HT1080 (cell line): ENCODE measurements at regions not wholly inside any gene's neighbourhood (a gene's known extent, or its start where the extent isn't known, plus 50 kb on each side); places are given as distances from the start of the nearest gene placed in this dataset.

ENCODE experiments used
- DNase-seq: peaks from one replicate; pipeline ENCODE4 v3.0.0-alpha.2; 2015; ENCODE audit warnings: low read depth

DNA sequence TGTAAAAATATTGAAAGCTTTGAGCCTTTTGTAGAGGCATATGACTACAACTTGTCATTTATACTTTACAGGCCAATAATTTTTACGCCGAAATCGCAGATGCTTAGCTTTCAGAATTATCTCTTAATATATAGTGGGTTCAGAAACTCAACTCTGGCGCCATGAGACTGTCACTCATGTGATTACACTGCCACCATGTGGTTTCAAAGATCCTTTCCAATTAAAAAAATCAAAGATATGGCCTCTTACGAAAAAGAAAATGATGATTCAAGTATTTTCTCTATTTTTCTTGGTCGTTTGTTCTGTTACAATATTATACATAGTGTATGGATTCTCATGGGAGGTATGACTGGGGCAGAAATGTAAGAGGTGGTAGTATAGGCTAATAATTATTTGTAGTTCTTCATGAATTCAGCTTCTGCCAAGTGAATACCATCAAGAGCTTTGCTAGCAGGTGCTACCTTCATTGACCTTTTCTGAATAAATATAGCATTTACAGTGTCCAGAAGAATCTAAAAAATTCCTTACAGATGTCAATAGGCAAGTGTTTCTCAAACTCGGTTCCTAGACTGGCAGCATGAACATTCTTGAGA is 751.7 kb upstream of the GOLIM4 start:
- DNase-seq: peak; percentile 68

DNA sequence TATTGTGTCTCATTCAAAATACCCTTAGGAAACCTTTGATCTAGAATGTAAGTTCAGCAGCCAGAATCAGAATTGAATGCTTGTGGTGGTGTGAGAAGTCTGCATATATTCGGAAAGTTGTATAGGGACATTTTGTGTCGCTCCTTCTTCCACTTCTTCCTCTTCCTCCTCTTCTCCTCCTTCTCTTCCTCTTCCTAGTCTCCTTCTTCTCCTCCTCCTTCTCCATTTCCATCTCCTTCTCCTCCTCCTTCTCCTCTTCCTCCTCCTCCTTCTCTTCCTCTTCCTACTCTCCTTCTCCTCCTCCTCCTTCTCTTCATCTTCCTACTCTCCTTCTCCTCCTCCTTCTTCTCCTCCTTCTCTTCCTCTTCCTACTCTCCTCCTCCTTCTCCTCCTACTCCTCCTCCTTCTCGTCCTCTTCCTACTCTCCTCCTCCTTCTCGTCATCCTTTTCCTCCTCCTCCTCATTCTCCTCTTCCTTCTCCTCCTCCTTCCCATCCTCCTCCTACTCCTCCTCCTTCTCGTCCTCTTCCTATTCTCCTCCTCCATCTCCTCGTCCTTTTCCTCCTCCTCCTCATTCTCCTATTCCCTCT is 749.3 kb upstream of the GOLIM4 start:
- DNase-seq: no peak

DNA sequence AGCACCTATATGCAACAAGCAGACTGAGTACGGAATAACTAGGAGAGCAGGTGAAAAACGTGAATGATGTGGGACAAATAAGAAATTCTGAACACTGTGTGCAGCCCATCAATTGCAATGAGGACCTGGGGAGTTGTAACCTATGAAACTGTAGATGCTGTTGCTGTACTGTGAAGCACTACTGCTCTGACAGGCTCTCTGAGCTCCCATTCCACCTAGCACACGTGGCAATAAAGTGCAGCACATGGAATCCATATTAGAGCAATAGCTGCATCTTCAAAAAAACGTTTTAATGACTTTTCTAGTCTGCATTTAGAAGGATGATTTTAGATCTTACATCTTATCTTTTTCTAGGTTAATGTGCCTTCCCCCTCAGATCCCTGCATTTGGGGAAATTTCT is 748.7 kb upstream of the GOLIM4 start:
- DNase-seq: no peak

GRCh38 chr3:168843481-168843880 is 747.8 kb upstream of the GOLIM4 start:
- no peak for DNase-seq

GRCh38 chr3:168839653-168840052 is 743.9 kb upstream of the GOLIM4 start:
- no peak for DNase-seq

- DNase-seq: no peak
Measured at GRCh38 chr3:168834558-168834957, 738.8 kb upstream of the GOLIM4 start.

DNA sequence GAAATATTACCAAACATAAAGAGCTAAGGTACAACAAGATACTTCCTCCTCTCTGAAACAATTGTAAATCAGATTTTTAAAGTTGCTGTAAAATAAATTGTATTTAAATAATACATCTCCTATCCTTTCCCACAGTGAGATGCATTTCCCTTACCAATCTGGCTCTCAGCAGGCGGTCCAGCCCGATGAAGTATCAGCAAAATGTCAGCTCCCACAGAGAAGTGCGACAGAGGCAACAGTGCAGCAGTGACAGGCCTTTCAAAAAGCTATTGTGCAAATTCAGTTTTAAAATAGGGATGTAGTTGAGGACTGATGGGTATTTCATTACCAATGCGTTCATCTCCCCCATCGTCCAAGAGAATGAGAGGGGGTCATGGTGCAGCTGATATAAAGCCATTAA is 733.2 kb upstream of the GOLIM4 start:
- DNase-seq: no peak

- peak; percentile 59 for DNase-seq
Measured at GRCh38 chr3:168828536-168828935, 732.8 kb upstream of the GOLIM4 start.

- no peak for DNase-seq
Measured at GRCh38 chr3:168828014-168828413, 732.3 kb upstream of the GOLIM4 start.

DNA sequence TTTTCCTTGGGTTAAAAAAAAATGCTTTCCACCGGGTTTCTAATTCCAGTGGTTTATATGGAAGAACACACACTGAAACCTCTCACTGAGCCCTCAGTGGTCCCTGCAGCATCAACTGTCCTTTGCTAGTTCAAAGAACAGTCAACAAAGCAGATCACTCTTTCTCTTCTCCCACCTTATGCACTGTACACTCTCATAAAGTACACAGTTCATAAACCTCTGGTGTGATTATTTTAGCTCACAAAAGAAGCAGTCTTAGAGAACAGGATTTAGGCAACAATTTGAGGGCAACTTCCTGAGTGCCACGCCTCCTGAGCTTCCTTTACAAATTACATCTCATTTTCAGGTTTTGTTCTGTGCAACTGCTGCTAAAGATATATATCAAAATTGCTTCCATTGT is 728.4 kb upstream of the GOLIM4 start:
- DNase-seq: no peak

- no peak for DNase-seq
Measured at GRCh38 chr3:168823466-168823865, 727.7 kb upstream of the GOLIM4 start.

GRCh38 chr3:168820810-168821415 is 725.2 kb upstream of the GOLIM4 start:
- DNase-seq: no peak

DNA sequence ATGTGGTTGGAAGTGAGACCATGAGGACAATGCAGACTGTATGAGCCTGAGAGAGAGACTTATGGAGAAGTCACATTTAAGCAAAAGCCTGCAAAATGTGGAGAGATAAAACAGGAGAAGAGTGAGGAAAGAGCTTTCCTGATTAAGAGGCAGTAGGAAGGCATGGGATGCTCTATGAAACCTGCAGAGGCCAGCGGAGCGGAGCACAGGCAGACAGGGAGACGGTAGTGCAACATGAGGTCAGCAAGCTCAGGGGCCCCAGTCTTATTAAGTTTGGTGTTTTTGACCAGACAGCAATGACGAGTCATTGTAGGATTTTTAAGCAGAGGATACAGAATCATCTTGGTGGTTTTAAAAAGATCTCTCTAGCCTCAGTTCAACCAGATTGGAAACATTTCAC is 721.5 kb upstream of the GOLIM4 start:
- no peak for DNase-seq

DNA sequence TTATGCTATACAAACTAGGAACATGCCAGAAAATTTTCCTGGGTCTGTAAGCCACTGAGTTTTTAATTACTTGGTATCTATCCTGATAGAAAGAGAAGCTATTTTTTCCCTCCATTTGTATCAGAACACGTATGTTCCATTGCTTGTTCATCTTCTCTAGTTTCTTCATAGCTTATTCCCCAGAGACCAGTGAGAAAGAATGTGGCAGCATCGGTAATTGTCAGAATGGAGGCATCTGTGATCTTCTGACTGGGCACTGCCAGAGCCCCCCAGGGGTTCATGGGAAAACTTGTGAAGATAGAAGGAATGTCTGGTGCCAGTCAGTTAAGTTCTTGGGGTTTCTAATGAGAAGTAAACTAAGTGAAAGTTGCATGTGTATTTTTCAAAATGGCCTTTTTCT is 720.2 kb upstream of the GOLIM4 start:
- DNase-seq: no peak

GRCh38 chr3:168813225-168813802 is 717.6 kb upstream of the GOLIM4 start:
- DNase-seq: no peak

GRCh38 chr3:168812234-168812633 is 716.5 kb upstream of the GOLIM4 start:
- DNase-seq: no peak

GRCh38 chr3:168808596-168808995 is 712.9 kb upstream of the GOLIM4 start:
- DNase-seq: no peak

GRCh38 chr3:168807448-168807847 is 711.7 kb upstream of the GOLIM4 start:
- no peak for DNase-seq

DNA sequence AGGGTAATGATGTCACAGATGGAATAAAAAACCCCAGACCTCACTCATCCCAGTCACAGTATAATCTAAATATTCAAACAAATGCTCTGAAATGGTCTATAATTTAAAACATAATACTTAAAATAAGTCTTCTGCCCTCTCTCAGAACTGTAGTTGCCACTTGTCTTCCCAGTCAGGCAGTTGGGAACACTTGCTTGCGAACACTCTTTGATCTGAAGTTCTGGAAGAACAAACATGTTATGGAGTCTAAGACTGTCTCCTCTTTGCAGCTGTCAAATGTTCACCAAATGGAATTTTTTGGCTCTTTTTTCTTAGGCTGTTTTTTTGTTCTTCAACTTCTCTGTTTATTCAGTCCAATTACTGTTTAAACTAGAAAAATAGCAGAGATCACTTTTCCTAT is 711.1 kb upstream of the GOLIM4 start:
- DNase-seq: no peak

GRCh38 chr3:168803536-168803935 is 707.8 kb upstream of the GOLIM4 start:
- no peak for DNase-seq

- no peak for DNase-seq
Measured at GRCh38 chr3:168802766-168803165, 707.0 kb upstream of the GOLIM4 start.

GRCh38 chr3:168801794-168802193 is 706.1 kb upstream of the GOLIM4 start:
- DNase-seq: peak; percentile 94

DNA sequence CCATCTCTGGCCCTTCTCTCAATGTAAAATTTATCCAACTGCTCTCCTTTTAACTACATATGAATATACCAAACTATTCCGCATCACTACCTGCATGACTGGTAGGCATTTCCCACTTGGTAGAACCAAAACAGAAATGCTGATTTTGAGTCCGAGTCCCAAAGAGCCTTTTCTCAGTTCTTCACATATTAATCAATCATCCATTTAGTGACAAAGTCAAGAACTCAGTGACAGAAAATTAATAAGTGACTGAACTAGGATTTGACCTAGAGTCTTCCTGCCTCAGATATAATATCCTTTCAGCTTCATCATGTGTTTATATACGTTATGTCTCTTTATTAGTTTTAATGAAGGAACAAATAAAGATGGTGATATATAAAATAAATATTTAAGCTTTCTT is 700.6 kb upstream of the GOLIM4 start:
- DNase-seq: no peak
